ENCODE measurements at regions not wholly inside any gene's neighbourhood (a gene's known extent, or its start where the extent isn't known, plus 50 kb on each side); places are given as distances from the start of the nearest gene placed in this dataset.

- Histone ChIP-seq H3K4me1 (ENCODE audit: control insufficient read depth, extremely low read depth, insufficient read depth, low read length) (no peaks in the 10 kb centered on the region), H2AFZ (ENCODE audit: low read depth, low read length) (no peak overlapping the region), H3K9me1 (replicated peaks; ENCODE audit: control insufficient read depth, extremely low read depth, insufficient read depth, low read length) (no peaks in the 10 kb centered on the region), H3K4me3 (replicated peaks in 1 of 3; ENCODE audit: insufficient read depth in 1 of 3, low read depth in 1 of 3, low read length in 3 of 3) (no peak overlapping the region), H3K4me2 (ENCODE audit: insufficient read depth, low read length) (no peak overlapping the region), H3K36me3 (ENCODE audit: control insufficient read depth in 2 of 2, extremely low read depth in 1 of 2, insufficient read depth in 2 of 2, low read length in 2 of 2) (no peaks in the 10 kb centered on the region), H4K20me1 (replicated peaks; ENCODE audit: control insufficient read depth, extremely low read depth, insufficient read depth, low read length) (no peaks in the 10 kb centered on the region), H3K27ac (ENCODE audit: insufficient read depth, low read depth, low read length) (no peak overlapping the region), H3K27me3 (ENCODE audit: control insufficient read depth in 2 of 2, insufficient read depth in 2 of 2, low read length in 2 of 2) (no peaks in the 10 kb centered on the region), H3K9ac (replicated peaks; ENCODE audit: extremely low read depth, insufficient read depth, low read length) (no peak overlapping the region), H3K9me3 (replicated peaks; ENCODE audit: control insufficient read depth, insufficient read depth, low read length) (no peaks in the 10 kb centered on the region), H3K79me2 (ENCODE audit: control insufficient read depth, insufficient read depth, low read length) (no peaks in the 10 kb centered on the region)
- dilution Hi-C loops (cut with MboI; ENCODE audit: extremely low pct_ligation_motif_present, low sequenced_read_pairs) (no loop called here), intact Hi-C loops (cut with micrococcal nuclease) (no loop called here)
- POLR2A ChIA-PET: no interaction called here
- no TSS peak for BruUV-seq (replicated peaks)
- TF ChIP-seq GATA2 (IDR thresholded peaks at IDR 0.05; ENCODE audit: insufficient read depth, insufficient read length, low read depth, low read length) (no peak), POLR2A (IDR thresholded peaks at IDR 0.05; ENCODE audit: low read depth, low read length) (no peak), FOS (IDR thresholded peaks at IDR 0.05; ENCODE audit: borderline replicate concordance, insufficient read depth, low read length) (no peak), MAX (IDR thresholded peaks at IDR 0.05; ENCODE audit: insufficient read depth, insufficient read length) (no peak), JUN (IDR thresholded peaks at IDR 0.05; ENCODE audit: borderline replicate concordance, insufficient read depth, insufficient read length, low read depth) (no peak), EZH2 (IDR thresholded peaks at IDR 0.05; ENCODE audit: borderline replicate concordance, low read depth, low read length, severe bottlenecking) (no peak), MYC (IDR thresholded peaks at IDR 0.05; ENCODE audit: low read depth, low read length) (no peak), POLR2AphosphoS5 (IDR thresholded peaks at IDR 0.05; ENCODE audit: insufficient read depth, low read depth, low read length) (no peak)
- TF ChIP-seq, protein P1, sequence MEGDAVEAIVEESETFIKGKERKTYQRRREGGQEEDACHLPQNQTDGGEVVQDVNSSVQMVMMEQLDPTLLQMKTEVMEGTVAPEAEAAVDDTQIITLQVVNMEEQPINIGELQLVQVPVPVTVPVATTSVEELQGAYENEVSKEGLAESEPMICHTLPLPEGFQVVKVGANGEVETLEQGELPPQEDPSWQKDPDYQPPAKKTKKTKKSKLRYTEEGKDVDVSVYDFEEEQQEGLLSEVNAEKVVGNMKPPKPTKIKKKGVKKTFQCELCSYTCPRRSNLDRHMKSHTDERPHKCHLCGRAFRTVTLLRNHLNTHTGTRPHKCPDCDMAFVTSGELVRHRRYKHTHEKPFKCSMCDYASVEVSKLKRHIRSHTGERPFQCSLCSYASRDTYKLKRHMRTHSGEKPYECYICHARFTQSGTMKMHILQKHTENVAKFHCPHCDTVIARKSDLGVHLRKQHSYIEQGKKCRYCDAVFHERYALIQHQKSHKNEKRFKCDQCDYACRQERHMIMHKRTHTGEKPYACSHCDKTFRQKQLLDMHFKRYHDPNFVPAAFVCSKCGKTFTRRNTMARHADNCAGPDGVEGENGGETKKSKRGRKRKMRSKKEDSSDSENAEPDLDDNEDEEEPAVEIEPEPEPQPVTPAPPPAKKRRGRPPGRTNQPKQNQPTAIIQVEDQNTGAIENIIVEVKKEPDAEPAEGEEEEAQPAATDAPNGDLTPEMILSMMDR (IDR thresholded peaks at IDR 0.05; ENCODE audit: extremely low read depth in 1 of 2, insufficient read depth in 1 of 2, low read depth in 1 of 2, low read length in 2 of 2): no peak
- CTCF ChIA-PET: no interaction called here
- FAIRE-seq: no peak
- DNase-seq (ENCODE audit: low read depth, low spot score): no peak
These were observed 364.0 kb upstream of the SLC14A2 start for GRCh38 chr18:45251236-45251635.

Data from endothelial cell of umbilical vein (primary cell).